ENCODE measurements at regions not wholly inside any gene's neighbourhood (a gene's known extent, or its start where the extent isn't known, plus 50 kb on each side); places are given as distances from the start of the nearest gene placed in this dataset.
A peak's percentile ranks its signal among the peaks of the same experiment; 100 is the strongest.

DNA sequence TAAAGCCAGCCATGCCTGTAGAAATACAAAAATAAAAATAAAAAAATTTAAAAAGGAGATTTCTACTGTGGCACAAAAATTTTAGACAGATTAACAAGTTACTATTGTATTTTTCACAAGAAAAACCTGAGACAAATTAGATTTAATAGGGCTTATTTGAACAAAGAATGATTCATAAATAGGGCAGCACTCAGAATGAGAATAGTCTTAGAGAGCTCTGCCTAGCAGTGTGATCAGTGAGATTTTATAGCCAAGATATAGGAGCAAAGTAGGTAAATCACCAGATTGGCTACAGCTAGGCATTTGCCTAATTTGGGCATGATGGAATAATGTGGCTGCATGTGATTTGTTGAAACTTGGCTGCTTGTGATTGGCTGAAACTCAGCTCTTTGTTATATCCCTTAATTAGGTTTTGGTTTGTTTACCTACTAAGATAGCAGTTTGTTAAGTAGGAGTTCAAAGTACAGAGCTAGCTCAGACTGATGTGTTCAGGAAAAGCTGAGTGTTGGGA is 279.7 kb upstream of the TMTC1 start:
- ChIA-PET POLR2A (ENCODE audit: unreplicated experiment) (no interaction called here), CTCF (no interaction called here)
- Histone ChIP-seq H3F3A (ENCODE audit: low read length, unreplicated experiment) (no peaks in the 10 kb centered on the region), H3K27me3 (ENCODE audit: low read length) (no peaks in the 10 kb centered on the region), H4K20me1 (ENCODE audit: low read length) (no peaks in the 10 kb centered on the region), H3K4me1 (ENCODE audit: insufficient read depth, low read length) (no peaks in the 10 kb centered on the region), H3K9me2 (replicated peaks; ENCODE audit: low read length) (no peaks in the 10 kb centered on the region), H3K4me3 (ENCODE audit: low read length) (no peak overlapping the region), H3K27ac (ENCODE audit: low read length) (no peak overlapping the region), H3K36me3 (ENCODE audit: low read depth, low read length) (no peaks in the 10 kb centered on the region), H3K9me3 (ENCODE audit: low read length) (no peaks in the 10 kb centered on the region), H3K4me2 (ENCODE audit: low read length) (no peak overlapping the region), H2AFZ (ENCODE audit: low read length) (no peak overlapping the region), H3K9ac (ENCODE audit: low read length) (no peak overlapping the region), H3K79me2 (ENCODE audit: low read length) (no peaks in the 10 kb centered on the region)
- DNase-seq = peak; percentile 19
- TF ChIP-seq EZH2phosphoT487 (IDR thresholded peaks at IDR 0.05; ENCODE audit: borderline replicate concordance, low read length) (no peak), EZH2 (IDR thresholded peaks at IDR 0.05; ENCODE audit: low read length, unreplicated experiment) (no peak)
- TF ChIP-seq, protein P1, sequence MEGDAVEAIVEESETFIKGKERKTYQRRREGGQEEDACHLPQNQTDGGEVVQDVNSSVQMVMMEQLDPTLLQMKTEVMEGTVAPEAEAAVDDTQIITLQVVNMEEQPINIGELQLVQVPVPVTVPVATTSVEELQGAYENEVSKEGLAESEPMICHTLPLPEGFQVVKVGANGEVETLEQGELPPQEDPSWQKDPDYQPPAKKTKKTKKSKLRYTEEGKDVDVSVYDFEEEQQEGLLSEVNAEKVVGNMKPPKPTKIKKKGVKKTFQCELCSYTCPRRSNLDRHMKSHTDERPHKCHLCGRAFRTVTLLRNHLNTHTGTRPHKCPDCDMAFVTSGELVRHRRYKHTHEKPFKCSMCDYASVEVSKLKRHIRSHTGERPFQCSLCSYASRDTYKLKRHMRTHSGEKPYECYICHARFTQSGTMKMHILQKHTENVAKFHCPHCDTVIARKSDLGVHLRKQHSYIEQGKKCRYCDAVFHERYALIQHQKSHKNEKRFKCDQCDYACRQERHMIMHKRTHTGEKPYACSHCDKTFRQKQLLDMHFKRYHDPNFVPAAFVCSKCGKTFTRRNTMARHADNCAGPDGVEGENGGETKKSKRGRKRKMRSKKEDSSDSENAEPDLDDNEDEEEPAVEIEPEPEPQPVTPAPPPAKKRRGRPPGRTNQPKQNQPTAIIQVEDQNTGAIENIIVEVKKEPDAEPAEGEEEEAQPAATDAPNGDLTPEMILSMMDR (conservative IDR thresholded peaks at IDR 0.05; ENCODE audit: low read depth, low read length) = no peak
- no TSS peak for BruUV-seq (replicated peaks)
- intact Hi-C loops (cut with micrococcal nuclease) = no loop called here
- peak; percentile 63 for ATAC-seq

DNA sequence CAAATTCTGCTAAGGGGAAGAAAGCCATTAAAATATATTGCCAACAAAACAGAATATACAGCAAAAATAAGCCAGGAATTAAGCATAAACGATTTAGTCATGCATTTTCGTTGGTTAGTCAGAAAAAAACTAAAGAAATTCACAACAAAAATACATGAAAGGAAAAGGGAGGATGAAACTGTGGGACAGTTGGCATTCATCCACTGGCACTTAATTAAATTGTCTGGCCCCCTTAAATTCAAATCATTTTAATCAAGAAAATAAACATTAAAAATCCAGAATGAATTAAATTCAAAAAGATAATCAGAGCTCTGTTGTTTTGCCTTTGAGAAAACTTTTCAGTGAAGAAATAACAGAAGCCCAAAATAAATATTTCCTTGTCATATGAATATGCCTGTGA is 264.6 kb upstream of the TMTC1 start:
- Histone ChIP-seq H3K4me2 (ENCODE audit: low read length) (0 out of 2 replicates have a peak overlapping the region, but pooled peaks have one; percentile 75), H3K9ac (ENCODE audit: low read length) (no peak overlapping the region), H3K4me1 (ENCODE audit: insufficient read depth, low read length) (peaks cover 15% of the 10 kb centered on the region), H3K36me3 (ENCODE audit: low read depth, low read length) (no peaks in the 10 kb centered on the region), H3K4me3 (ENCODE audit: low read length) (no peak overlapping the region), H3K27ac (ENCODE audit: low read length) (no peak overlapping the region), H3K9me2 (replicated peaks; ENCODE audit: low read length) (no peaks in the 10 kb centered on the region), H3K9me3 (ENCODE audit: low read length) (no peaks in the 10 kb centered on the region), H3F3A (ENCODE audit: low read length, unreplicated experiment) (no peaks in the 10 kb centered on the region), H4K20me1 (ENCODE audit: low read length) (no peaks in the 10 kb centered on the region), H2AFZ (ENCODE audit: low read length) (no peak overlapping the region), H3K79me2 (ENCODE audit: low read length) (no peaks in the 10 kb centered on the region), H3K27me3 (ENCODE audit: low read length) (no peaks in the 10 kb centered on the region)
- DNase-seq = no peak
- BruUV-seq (replicated peaks) = no TSS peak
- intact Hi-C loops (cut with micrococcal nuclease) = no loop called here
- no peak for ATAC-seq
- CTCF ChIA-PET = no interaction called here
- no peak for TF ChIP-seq EZH2 (IDR thresholded peaks at IDR 0.05; ENCODE audit: low read length, unreplicated experiment)
- TF ChIP-seq, protein P1 (conservative IDR thresholded peaks at IDR 0.05; ENCODE audit: low read depth, low read length) = no peak
- TF ChIP-seq EZH2phosphoT487 (IDR thresholded peaks at IDR 0.05; ENCODE audit: borderline replicate concordance, low read length) = no peak
- POLR2A ChIA-PET (ENCODE audit: unreplicated experiment) = no interaction called here

DNA sequence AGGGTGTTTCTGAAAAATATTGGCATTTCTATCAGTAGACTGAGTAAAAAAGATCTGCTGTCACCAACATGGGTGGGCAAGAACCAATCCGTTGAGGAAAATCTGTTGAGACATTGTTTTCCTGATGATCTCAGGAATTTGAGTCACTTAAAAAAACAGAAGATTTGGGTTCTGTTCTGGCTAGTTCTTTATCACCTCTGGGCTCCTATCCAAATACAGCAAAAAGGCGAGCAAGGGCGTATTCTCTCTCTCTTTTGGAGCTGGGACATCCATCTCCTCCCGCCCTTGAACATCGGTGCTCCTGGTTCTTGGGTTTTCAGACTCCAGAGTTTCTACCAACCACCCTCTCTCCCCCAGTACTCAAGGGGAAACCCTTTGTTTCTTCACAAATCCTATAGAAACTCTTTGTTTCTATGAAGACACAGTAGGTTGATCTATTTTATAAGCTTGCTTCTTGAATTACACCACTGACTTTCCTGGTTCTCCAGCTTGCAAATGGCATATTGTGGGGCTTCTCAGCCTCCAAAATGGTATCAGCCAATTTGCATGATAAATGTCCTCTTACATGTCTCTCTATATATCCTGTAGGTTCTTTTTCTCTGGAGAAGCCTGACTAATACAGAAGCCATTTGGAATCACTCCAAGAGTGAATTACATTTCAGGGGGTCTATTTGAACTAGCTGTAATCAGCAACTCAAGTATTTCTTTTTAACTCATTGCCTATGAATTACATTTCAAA is 263.9 kb upstream of the TMTC1 start:
- Histone ChIP-seq H3K9me2 (replicated peaks; ENCODE audit: low read length) (no peaks in the 10 kb centered on the region), H3K4me2 (ENCODE audit: low read length) (peak overlapping the region; percentile 75), H3K36me3 (ENCODE audit: low read depth, low read length) (no peaks in the 10 kb centered on the region), H3K9ac (ENCODE audit: low read length) (no peak overlapping the region), H3K9me3 (ENCODE audit: low read length) (no peaks in the 10 kb centered on the region), H3F3A (ENCODE audit: low read length, unreplicated experiment) (no peaks in the 10 kb centered on the region), H2AFZ (ENCODE audit: low read length) (peak overlapping the region; percentile 41; the same call in 1 of the 2 replicates), H3K27me3 (ENCODE audit: low read length) (no peaks in the 10 kb centered on the region), H3K79me2 (ENCODE audit: low read length) (no peaks in the 10 kb centered on the region), H3K4me1 (ENCODE audit: insufficient read depth, low read length) (peaks cover 15% of the 10 kb centered on the region), H4K20me1 (ENCODE audit: low read length) (no peaks in the 10 kb centered on the region), H3K4me3 (ENCODE audit: low read length) (peak overlapping the region; percentile 39; the same call in 1 of the 2 replicates), H3K27ac (ENCODE audit: low read length) (peak overlapping the region; percentile 37)
- intact Hi-C loops (cut with micrococcal nuclease) = no loop called here
- ChIA-PET CTCF (no interaction called here), POLR2A (ENCODE audit: unreplicated experiment) (no interaction called here)
- ATAC-seq (peak; percentile 55), DNase-seq (peak; percentile 63)
- BruUV-seq (replicated peaks) = no TSS peak
- TF ChIP-seq EZH2phosphoT487 (IDR thresholded peaks at IDR 0.05; ENCODE audit: borderline replicate concordance, low read length) (no peak), EZH2 (IDR thresholded peaks at IDR 0.05; ENCODE audit: low read length, unreplicated experiment) (no peak)
- TF ChIP-seq, protein P1 (conservative IDR thresholded peaks at IDR 0.05; ENCODE audit: low read depth, low read length) = no peak
